CD4-positive, alpha-beta T cell (primary cell): ENCODE measurements at regions not wholly inside any gene's neighbourhood (a gene's known extent, or its start where the extent isn't known, plus 50 kb on each side); places are given as distances from the start of the nearest gene placed in this dataset.

ENCODE experiments used
- ATAC-seq: fragments of 200-7000 bp; cut with Tn5 transposase; one replicate; pipeline ENCODE4 v1.10.0; 2022; ENCODE audit warnings: mild to moderate bottlenecking; ENCODE audit not compliant: poor library complexity
- CTCF ChIA-PET: fragments of 350-600 bp; sonication (Branson Sonifier 250); formaldehyde crosslinking; loops from one replicate; lab custom pipeline; 2021; ENCODE audit warnings: antibody characterized with exemption, inconsistent platforms; lab: Charles Lee
- POLR2A ChIA-PET: fragments of 350-600 bp; sonication (Branson Sonifier 250); formaldehyde crosslinking; loops from one replicate; lab custom pipeline; 2021; ENCODE audit warnings: antibody characterized with exemption, inconsistent platforms; lab: Charles Lee
- DNase-seq, 14 experiments: peaks; one replicate each; pipeline ENCODE4 v3.0.0-alpha.2; 2013 to 2020; ENCODE audit warnings: mixed read lengths in 2 of 14
- H3K27ac ChIP-seq, 2 donors: one replicate each; pipeline versions ENCODE4 v1.5.1 to v1.7.0; 2013; ENCODE audit warnings: low read length in 2 of 2, low read depth in 1 of 2, mild to moderate bottlenecking in 1 of 2
- H3K27me3 ChIP-seq, 2 experiments: 1 replicate in 1 of 2; 2 replicates in 1 of 2; pipeline versions ENCODE4 v1.6.1 to v1.7.0; 2013; ENCODE audit warnings: low read length in 2 of 2, control low read depth in 1 of 2, mild to moderate bottlenecking in 1 of 2, moderate library complexity in 1 of 2; ENCODE audit not compliant: insufficient read depth in 2 of 2, control insufficient read depth in 1 of 2
- H3K36me3 ChIP-seq: one replicate; pipeline ENCODE4 v1.6.1; 2013; ENCODE audit warnings: low read length, control low read depth; ENCODE audit not compliant: insufficient read depth
- H3K4me1 ChIP-seq: one replicate; pipeline ENCODE4 v1.6.1; 2013; ENCODE audit warnings: low read length, control low read depth; ENCODE audit not compliant: insufficient read depth
- H3K4me3 ChIP-seq: one replicate; pipeline ENCODE4 v1.5.1; 2013; ENCODE audit warnings: mild to moderate bottlenecking, low read length, moderate library complexity
- H3K9me3 ChIP-seq, 2 experiments: 1 replicate in 1 of 2; 2 replicates in 1 of 2; pipeline versions ENCODE4 v1.6.1 to v1.7.0; 2013; ENCODE audit warnings: low read length in 2 of 2, mild to moderate bottlenecking in 2 of 2, control low read depth in 1 of 2, moderate library complexity in 1 of 2; ENCODE audit not compliant: control insufficient read depth in 1 of 2, insufficient read depth in 1 of 2
- H3K27ac Mint-ChIP-seq: one replicate; pipeline ENCODE4 v1.8.0; 2020; ENCODE audit warnings: mixed read lengths
- H3K27me3 Mint-ChIP-seq: one replicate; pipeline ENCODE4 v1.8.0; 2021; ENCODE audit warnings: mixed read lengths
- H3K36me3 Mint-ChIP-seq: one replicate; pipeline ENCODE4 v1.8.0; 2021; ENCODE audit warnings: low read depth, mixed read lengths
- H3K4me1 Mint-ChIP-seq: one replicate; pipeline ENCODE4 v1.8.0; 2021; ENCODE audit warnings: low read depth, mixed read lengths
- H3K4me3 Mint-ChIP-seq: one replicate; pipeline ENCODE4 v1.8.0; 2020; ENCODE audit warnings: mild to moderate bottlenecking, mixed read lengths
- H3K9me3 Mint-ChIP-seq: one replicate; pipeline ENCODE4 v1.8.0; 2020; ENCODE audit warnings: mixed read lengths
- CTCF ChIP-seq: fragments of 200-600 bp; IDR thresholded peaks from one replicate; pipeline ENCODE4 v1.8.0; 2022; ENCODE audit warnings: antibody characterized with exemption, mild to moderate bottlenecking
- intact Hi-C, 2 experiments: fragments of 100-400 bp; cut with DNase I in 1 of 2; cut with micrococcal nuclease in 1 of 2; formaldehyde crosslinking; loops; one replicate each; pipeline versions ENCODE4 v1.15.1 to v1.9.0; 2023 to 2025; cut with DNase I, micrococcal nuclease

DNA sequence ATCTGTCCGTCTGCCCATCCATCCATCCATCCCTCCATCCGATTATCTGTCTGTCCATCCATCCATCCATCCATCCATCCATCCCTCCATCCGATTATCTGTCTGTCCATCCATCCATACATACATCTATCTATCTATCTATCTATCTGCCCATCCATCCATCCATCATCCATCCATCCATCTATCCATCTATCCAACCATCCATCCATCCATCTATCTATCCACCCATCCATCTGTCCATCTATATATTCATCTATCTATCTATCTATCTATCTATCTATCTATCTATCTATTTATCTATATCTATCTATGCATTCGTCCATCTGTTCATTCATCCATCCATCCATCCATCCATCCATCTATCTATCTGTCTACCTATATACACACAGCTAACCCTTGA lies 471.1 kb upstream of the ZNF507 start:
- H3K9me3 Mint-ChIP-seq, result peaks cover 5% of the 10 kb centered on the region

DNA sequence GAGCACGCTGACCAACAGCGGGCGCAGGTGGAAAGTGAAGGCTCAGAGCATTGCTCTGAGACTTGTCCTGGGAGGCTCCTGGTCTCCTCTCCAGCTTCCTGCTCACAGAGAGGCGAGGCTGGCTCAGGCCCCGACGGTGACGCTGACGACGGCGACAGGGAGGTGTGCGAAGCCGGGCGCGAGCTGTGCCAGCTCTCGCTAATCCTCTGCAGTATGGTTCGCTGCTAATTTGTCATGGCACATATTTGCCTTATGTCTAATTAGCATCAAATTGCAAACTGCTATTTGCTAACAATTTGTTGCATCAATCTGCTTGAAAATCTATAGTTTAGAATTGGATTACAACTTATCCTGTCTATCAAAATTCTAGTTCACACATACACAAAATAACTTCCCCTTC lies 469.8 kb upstream of the ZNF507 start:
- no peak for TF ChIP-seq CTCF
- H3K27me3 Mint-ChIP-seq, result no peaks in the 10 kb centered on the region
- intact Hi-C loops, result no loop called here
- no peaks in the 10 kb centered on the region for H3K4me1 Mint-ChIP-seq
- Histone ChIP-seq H3K27ac (no peak overlapping the region), H3K9me3 (peaks cover 0 to 16% of the 10 kb centered on the region in 2 experiments), H3K27me3 (no peaks in the 10 kb centered on the region), H3K4me1 (no peaks in the 10 kb centered on the region), H3K4me3 (no peak overlapping the region), H3K36me3 (no peaks in the 10 kb centered on the region)
- H3K9me3 Mint-ChIP-seq, result peaks cover 5% of the 10 kb centered on the region
- no peaks in the 10 kb centered on the region for H3K36me3 Mint-ChIP-seq
- no peak for DNase-seq
- ChIA-PET CTCF (no interaction called here), POLR2A (no interaction called here)
- no peak for ATAC-seq
- H3K27ac Mint-ChIP-seq, result no peak overlapping the region
- no peak overlapping the region for H3K4me3 Mint-ChIP-seq

More for the DNA sequence above, 471.1 kb upstream of the ZNF507 start:
- Histone ChIP-seq H3K36me3 (no peaks in the 10 kb centered on the region), H3K9me3 (peaks cover 0 to 6% of the 10 kb centered on the region in 2 experiments), H3K27ac (no peak overlapping the region), H3K27me3 (no peaks in the 10 kb centered on the region), H3K4me1 (no peaks in the 10 kb centered on the region), H3K4me3 (no peak overlapping the region)
- ATAC-seq (no peak), DNase-seq (no peak)
- no peak for TF ChIP-seq CTCF
- H3K27ac Mint-ChIP-seq, result no peak overlapping the region
- intact Hi-C loops, result no loop called here
- no peak overlapping the region for H3K4me3 Mint-ChIP-seq
- no peaks in the 10 kb centered on the region for H3K36me3 Mint-ChIP-seq
- ChIA-PET CTCF (no interaction called here), POLR2A (no interaction called here)
- H3K27me3 Mint-ChIP-seq, result no peaks in the 10 kb centered on the region
- H3K4me1 Mint-ChIP-seq, result no peaks in the 10 kb centered on the region

DNA sequence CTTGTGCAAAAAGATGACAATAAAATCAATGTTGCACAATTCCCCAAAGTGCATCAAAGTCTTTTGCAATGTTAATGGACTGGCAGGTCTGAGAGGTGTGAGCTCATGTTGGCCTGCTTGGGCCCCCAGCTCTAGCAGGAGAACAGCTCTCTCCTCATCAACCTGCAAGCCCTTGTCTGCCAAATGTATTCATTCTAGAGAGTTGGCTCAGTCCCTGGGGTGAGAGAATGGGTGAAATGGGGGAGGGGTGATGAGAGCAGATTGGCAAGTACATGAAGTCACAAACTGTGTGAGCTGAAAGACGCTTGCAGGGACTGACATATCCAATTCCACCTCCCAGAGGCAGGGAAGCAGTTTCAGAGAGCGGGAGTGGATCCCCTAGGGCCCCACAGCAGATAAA lies 465.1 kb upstream of the ZNF507 start:
- DNase-seq (no peak), ATAC-seq (no peak)
- intact Hi-C loops, result no loop called here
- no peak for TF ChIP-seq CTCF
- H3K9me3 Mint-ChIP-seq, result no peaks in the 10 kb centered on the region
- H3K27ac Mint-ChIP-seq, result no peak overlapping the region
- no peaks in the 10 kb centered on the region for H3K27me3 Mint-ChIP-seq
- H3K4me3 ChIP-seq, result no peak overlapping the region
- H3K27ac ChIP-seq, result no peak overlapping the region
- H3K4me3 Mint-ChIP-seq, result no peak overlapping the region
- H3K4me1 ChIP-seq, result no peaks in the 10 kb centered on the region
- ChIA-PET POLR2A (no interaction called here), CTCF (no interaction called here)
- H3K36me3 Mint-ChIP-seq, result no peaks in the 10 kb centered on the region
- H3K27me3 ChIP-seq, result no peaks in the 10 kb centered on the region
- H3K36me3 ChIP-seq, result no peaks in the 10 kb centered on the region
- H3K4me1 Mint-ChIP-seq, result no peaks in the 10 kb centered on the region
- H3K9me3 ChIP-seq, result peaks cover 0 to 16% of the 10 kb centered on the region in 2 experiments
